Body of pancreas (tissue), 4 donors: ENCODE measurements at regions not wholly inside any gene's neighbourhood (a gene's known extent, or its start where the extent isn't known, plus 50 kb on each side); places are given as distances from the start of the nearest gene placed in this dataset.

ENCODE experiments used
- POLR2A ChIP-seq, 3 donors: fragments of 450-650 bp; IDR thresholded peaks; one replicate each; pipeline ENCODE4 v1.6.1; 2016; ENCODE audit warnings: antibody characterized with exemption in 3 of 3, mild to moderate bottlenecking in 2 of 3
- TF ChIP-seq, protein P1 (sequence below), 7 experiments: fragments of 450-650 bp in 4 of 7; fragments of 200-600 bp in 3 of 7; sonication (generic) in 3 of 7; IDR thresholded peaks; one replicate each; pipeline ENCODE4 v1.5.1; 2016 to 2019; ENCODE audit warnings: antibody characterized with exemption in 7 of 7

- TF ChIP-seq, protein P1, sequence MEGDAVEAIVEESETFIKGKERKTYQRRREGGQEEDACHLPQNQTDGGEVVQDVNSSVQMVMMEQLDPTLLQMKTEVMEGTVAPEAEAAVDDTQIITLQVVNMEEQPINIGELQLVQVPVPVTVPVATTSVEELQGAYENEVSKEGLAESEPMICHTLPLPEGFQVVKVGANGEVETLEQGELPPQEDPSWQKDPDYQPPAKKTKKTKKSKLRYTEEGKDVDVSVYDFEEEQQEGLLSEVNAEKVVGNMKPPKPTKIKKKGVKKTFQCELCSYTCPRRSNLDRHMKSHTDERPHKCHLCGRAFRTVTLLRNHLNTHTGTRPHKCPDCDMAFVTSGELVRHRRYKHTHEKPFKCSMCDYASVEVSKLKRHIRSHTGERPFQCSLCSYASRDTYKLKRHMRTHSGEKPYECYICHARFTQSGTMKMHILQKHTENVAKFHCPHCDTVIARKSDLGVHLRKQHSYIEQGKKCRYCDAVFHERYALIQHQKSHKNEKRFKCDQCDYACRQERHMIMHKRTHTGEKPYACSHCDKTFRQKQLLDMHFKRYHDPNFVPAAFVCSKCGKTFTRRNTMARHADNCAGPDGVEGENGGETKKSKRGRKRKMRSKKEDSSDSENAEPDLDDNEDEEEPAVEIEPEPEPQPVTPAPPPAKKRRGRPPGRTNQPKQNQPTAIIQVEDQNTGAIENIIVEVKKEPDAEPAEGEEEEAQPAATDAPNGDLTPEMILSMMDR (IDR thresholded peaks at IDR 0.05): no peak
- TF ChIP-seq POLR2A (IDR thresholded peaks at IDR 0.05): no peak
Measured at GRCh38 chr22:49460091-49460490, 367.6 kb downstream of the BRD1 start.
